ENCODE measurements at regions not wholly inside any gene's neighbourhood (a gene's known extent, or its start where the extent isn't known, plus 50 kb on each side); places are given as distances from the start of the nearest gene placed in this dataset.

DNA sequence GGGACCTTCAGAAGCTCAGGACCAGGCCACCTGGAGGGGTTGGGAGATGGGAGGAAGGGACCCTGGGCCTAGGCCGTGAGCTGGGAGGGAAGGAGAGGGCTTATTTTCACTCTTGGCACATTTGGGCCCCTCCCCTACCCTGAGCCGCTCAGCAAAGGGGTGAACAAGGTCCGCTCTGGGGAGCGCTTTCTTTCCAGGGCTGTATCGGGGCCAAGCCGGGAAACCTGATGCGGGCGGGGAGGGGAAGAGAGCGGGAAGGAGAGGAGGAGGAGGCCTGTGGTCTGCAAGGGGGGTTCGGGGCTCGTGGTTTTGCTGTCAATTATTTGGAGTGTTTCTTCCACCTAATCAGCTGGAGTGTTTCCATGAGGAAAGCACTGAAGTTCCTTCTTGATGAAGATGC is 62.7 kb upstream of the RXRA start:
- TF ChIP-seq POLR2AphosphoS5 (IDR thresholded peaks at IDR 0.05; ENCODE audit: low read depth) (no peak), SPI1 (IDR thresholded peaks at IDR 0.05; ENCODE audit: borderline replicate concordance, low read depth) (no peak), GABPA (IDR thresholded peaks at IDR 0.05; ENCODE audit: low read depth) (no peak)
- TF ChIP-seq, protein P1, sequence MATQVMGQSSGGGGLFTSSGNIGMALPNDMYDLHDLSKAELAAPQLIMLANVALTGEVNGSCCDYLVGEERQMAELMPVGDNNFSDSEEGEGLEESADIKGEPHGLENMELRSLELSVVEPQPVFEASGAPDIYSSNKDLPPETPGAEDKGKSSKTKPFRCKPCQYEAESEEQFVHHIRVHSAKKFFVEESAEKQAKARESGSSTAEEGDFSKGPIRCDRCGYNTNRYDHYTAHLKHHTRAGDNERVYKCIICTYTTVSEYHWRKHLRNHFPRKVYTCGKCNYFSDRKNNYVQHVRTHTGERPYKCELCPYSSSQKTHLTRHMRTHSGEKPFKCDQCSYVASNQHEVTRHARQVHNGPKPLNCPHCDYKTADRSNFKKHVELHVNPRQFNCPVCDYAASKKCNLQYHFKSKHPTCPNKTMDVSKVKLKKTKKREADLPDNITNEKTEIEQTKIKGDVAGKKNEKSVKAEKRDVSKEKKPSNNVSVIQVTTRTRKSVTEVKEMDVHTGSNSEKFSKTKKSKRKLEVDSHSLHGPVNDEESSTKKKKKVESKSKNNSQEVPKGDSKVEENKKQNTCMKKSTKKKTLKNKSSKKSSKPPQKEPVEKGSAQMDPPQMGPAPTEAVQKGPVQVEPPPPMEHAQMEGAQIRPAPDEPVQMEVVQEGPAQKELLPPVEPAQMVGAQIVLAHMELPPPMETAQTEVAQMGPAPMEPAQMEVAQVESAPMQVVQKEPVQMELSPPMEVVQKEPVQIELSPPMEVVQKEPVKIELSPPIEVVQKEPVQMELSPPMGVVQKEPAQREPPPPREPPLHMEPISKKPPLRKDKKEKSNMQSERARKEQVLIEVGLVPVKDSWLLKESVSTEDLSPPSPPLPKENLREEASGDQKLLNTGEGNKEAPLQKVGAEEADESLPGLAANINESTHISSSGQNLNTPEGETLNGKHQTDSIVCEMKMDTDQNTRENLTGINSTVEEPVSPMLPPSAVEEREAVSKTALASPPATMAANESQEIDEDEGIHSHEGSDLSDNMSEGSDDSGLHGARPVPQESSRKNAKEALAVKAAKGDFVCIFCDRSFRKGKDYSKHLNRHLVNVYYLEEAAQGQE (IDR thresholded peaks at IDR 0.05; ENCODE audit: insufficient replicate concordance, low read depth), result no peak
- TF ChIP-seq, protein P2, sequence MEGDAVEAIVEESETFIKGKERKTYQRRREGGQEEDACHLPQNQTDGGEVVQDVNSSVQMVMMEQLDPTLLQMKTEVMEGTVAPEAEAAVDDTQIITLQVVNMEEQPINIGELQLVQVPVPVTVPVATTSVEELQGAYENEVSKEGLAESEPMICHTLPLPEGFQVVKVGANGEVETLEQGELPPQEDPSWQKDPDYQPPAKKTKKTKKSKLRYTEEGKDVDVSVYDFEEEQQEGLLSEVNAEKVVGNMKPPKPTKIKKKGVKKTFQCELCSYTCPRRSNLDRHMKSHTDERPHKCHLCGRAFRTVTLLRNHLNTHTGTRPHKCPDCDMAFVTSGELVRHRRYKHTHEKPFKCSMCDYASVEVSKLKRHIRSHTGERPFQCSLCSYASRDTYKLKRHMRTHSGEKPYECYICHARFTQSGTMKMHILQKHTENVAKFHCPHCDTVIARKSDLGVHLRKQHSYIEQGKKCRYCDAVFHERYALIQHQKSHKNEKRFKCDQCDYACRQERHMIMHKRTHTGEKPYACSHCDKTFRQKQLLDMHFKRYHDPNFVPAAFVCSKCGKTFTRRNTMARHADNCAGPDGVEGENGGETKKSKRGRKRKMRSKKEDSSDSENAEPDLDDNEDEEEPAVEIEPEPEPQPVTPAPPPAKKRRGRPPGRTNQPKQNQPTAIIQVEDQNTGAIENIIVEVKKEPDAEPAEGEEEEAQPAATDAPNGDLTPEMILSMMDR (IDR thresholded peaks at IDR 0.05; ENCODE audit: insufficient read depth, low read length), result no peak
- Histone ChIP-seq H3K27me3 (ENCODE audit: insufficient read depth, poor library complexity, severe bottlenecking) (no peaks in the 10 kb centered on the region), H3K27ac (replicated peaks) (no peak overlapping the region), H3K4me3 (replicated peaks; ENCODE audit: insufficient read depth, low read length) (no peak overlapping the region)
- DNase-seq (ENCODE audit: low read depth in 1 of 2, low spot score in 1 of 2), result no peak

DNA sequence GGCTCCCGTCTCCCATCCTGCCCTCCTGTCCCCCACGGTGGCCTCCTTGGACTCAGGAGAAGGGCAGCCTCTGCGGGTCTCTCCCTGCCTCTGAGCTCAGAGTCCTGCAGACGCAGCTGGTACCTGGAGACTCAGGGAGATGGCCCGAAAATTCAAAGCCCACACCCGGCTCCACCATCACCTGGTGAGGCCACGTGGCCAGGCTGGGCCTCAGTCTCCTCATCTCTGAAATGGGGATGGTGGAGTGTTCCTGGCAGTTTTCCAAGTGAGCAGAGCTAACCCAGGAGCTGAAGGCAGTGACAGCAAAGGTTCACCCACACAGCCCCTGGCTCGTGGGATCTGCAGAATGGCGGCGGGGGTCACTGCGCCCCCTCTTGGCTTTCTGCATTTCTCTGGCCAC is 62.1 kb upstream of the RXRA start:
- no peak overlapping the region for H3K27ac ChIP-seq (replicated peaks)
- H3K27me3 ChIP-seq (ENCODE audit: insufficient read depth, poor library complexity, severe bottlenecking), result no peaks in the 10 kb centered on the region
- TF ChIP-seq, protein P2 (IDR thresholded peaks at IDR 0.05; ENCODE audit: insufficient read depth, low read length), result no peak
- no peak overlapping the region for H3K4me3 ChIP-seq (replicated peaks; ENCODE audit: insufficient read depth, low read length)
- no peak for DNase-seq (ENCODE audit: low read depth in 1 of 2, low spot score in 1 of 2)

DNA sequence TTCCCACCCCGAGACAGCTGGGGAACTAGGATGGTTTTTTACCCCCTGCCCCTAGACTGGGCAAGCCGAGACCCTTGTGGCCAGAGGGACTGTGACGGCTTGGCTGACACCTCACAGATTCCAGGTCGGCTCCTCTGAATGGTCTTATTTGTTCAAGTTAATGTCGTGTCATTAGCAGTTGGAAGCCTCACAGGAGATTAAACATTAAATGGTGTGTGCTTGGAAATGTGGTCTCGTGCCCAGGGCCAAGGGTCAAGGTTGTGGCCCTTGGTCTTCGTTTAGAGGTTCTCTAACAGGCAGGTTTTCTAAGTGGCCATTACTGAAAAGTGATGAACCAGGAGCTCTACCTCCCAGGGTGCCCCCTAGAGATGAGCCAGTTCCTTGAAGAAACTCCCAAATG is 61.2 kb upstream of the RXRA start:
- no peak for TF ChIP-seq SPI1 (IDR thresholded peaks at IDR 0.05; ENCODE audit: borderline replicate concordance, low read depth)
- TF ChIP-seq POLR2AphosphoS5 (IDR thresholded peaks at IDR 0.05; ENCODE audit: low read depth), result no peak
- TF ChIP-seq GABPA (IDR thresholded peaks at IDR 0.05; ENCODE audit: low read depth), result no peak
- TF ChIP-seq, protein P1 (IDR thresholded peaks at IDR 0.05; ENCODE audit: insufficient replicate concordance, low read depth), result no peak
- TF ChIP-seq, protein P2 (IDR thresholded peaks at IDR 0.05; ENCODE audit: insufficient read depth, low read length), result no peak
- H3K4me3 ChIP-seq (replicated peaks; ENCODE audit: insufficient read depth, low read length), result no peak overlapping the region
- DNase-seq (ENCODE audit: low read depth in 1 of 2, low spot score in 1 of 2), result no peak
- no peaks in the 10 kb centered on the region for H3K27me3 ChIP-seq (ENCODE audit: insufficient read depth, poor library complexity, severe bottlenecking)
- H3K27ac ChIP-seq (replicated peaks), result no peak overlapping the region

DNA sequence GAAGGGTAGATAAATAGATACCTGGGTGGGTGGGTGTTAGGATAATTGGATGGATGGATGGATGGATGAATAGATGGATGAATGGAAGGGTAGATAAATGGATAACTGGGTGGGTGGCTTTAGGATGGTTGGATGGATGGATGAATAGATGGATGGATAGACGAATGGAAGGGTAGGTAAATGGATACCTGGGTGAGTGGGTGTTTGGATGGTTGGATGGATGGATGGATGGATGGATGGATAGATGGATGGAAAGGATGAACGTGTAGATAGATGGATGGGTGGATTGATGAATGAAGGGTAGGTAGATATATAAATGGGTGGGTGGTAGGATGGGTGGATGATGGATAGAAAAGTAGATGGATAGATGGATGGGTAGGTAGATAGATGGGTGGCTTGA is 59.8 kb upstream of the RXRA start:
- Histone ChIP-seq H3K27ac (replicated peaks) (no peak overlapping the region), H3K4me3 (replicated peaks; ENCODE audit: insufficient read depth, low read length) (no peak overlapping the region), H3K27me3 (ENCODE audit: insufficient read depth, poor library complexity, severe bottlenecking) (no peaks in the 10 kb centered on the region)
- TF ChIP-seq, protein P2 (IDR thresholded peaks at IDR 0.05; ENCODE audit: insufficient read depth, low read length), result no peak
- TF ChIP-seq POLR2AphosphoS5 (IDR thresholded peaks at IDR 0.05; ENCODE audit: low read depth), result no peak
- TF ChIP-seq SPI1 (IDR thresholded peaks at IDR 0.05; ENCODE audit: borderline replicate concordance, low read depth), result no peak
- TF ChIP-seq, protein P1 (IDR thresholded peaks at IDR 0.05; ENCODE audit: insufficient replicate concordance, low read depth), result no peak
- no peak for TF ChIP-seq GABPA (IDR thresholded peaks at IDR 0.05; ENCODE audit: low read depth)
- no peak for DNase-seq (ENCODE audit: low read depth in 1 of 2, low spot score in 1 of 2)

Measured in HL-60 (cell line).